ENCODE measurements at regions not wholly inside any gene's neighbourhood (a gene's known extent, or its start where the extent isn't known, plus 50 kb on each side); places are given as distances from the start of the nearest gene placed in this dataset.

- DNase-seq, result no peak
Measured at GRCh38 chr17:70230850-70231640, 61.7 kb downstream of the KCNJ2 start.

- DNase-seq, result no peak
Measured at GRCh38 chr17:70232466-70232865, 63.1 kb downstream of the KCNJ2 start.

- no peak for DNase-seq
Measured at GRCh38 chr17:70235252-70235651, 65.9 kb downstream of the KCNJ2 start.

- DNase-seq, result no peak
Measured at GRCh38 chr17:70238228-70238627, 68.9 kb downstream of the KCNJ2 start.

- DNase-seq, result no peak
Measured at GRCh38 chr17:70238646-70239045, 69.3 kb downstream of the KCNJ2 start.

- DNase-seq, result no peak
Measured at GRCh38 chr17:70239391-70239826, 70.1 kb downstream of the KCNJ2 start.

- no peak for DNase-seq
Measured at GRCh38 chr17:70241071-70241470, 71.7 kb downstream of the KCNJ2 start.

GRCh38 chr17:70242781-70243437 lies 73.6 kb downstream of the KCNJ2 start:
- no peak for DNase-seq

- DNase-seq, result no peak
Measured at GRCh38 chr17:70251706-70252105, 82.4 kb downstream of the KCNJ2 start.

- DNase-seq, result no peak
Measured at GRCh38 chr17:70254735-70255460, 85.6 kb downstream of the KCNJ2 start.

- DNase-seq, result no peak
Measured at GRCh38 chr17:70256751-70257150, 87.4 kb downstream of the KCNJ2 start.

GRCh38 chr17:70258465-70258864 lies 89.1 kb downstream of the KCNJ2 start:
- DNase-seq, result no peak

GRCh38 chr17:70259400-70259799 lies 90.1 kb downstream of the KCNJ2 start:
- no peak for DNase-seq

- no peak for DNase-seq
Measured at GRCh38 chr17:70261170-70261569, 91.8 kb downstream of the KCNJ2 start.

- no peak for DNase-seq
Measured at GRCh38 chr17:70265471-70265870, 96.1 kb downstream of the KCNJ2 start.

GRCh38 chr17:70266394-70266793 lies 97.1 kb downstream of the KCNJ2 start:
- DNase-seq, result no peak

GRCh38 chr17:70268383-70268782 lies 99.1 kb downstream of the KCNJ2 start:
- no peak for DNase-seq

- DNase-seq, result no peak
Measured at GRCh38 chr17:70270554-70270953, 101.2 kb downstream of the KCNJ2 start.

- DNase-seq, result no peak
Measured at GRCh38 chr17:70271200-70271599, 101.9 kb downstream of the KCNJ2 start.

GRCh38 chr17:70271672-70272071 lies 102.3 kb downstream of the KCNJ2 start:
- no peak for DNase-seq

GRCh38 chr17:70274255-70274654 lies 104.9 kb downstream of the KCNJ2 start:
- no peak for DNase-seq

GRCh38 chr17:70276906-70277305 lies 107.6 kb downstream of the KCNJ2 start:
- no peak for DNase-seq

- DNase-seq, result no peak
Measured at GRCh38 chr17:70278844-70279462, 109.6 kb downstream of the KCNJ2 start.
